Loucy (cell line): ENCODE measurements at regions not wholly inside any gene's neighbourhood (a gene's known extent, or its start where the extent isn't known, plus 50 kb on each side); places are given as distances from the start of the nearest gene placed in this dataset.
A peak's percentile ranks its signal among the peaks of the same experiment; 100 is the strongest.

Source experiments
- H2AFZ ChIP-seq: fragments of 200-600 bp; sonication (generic); 2 replicates; pipeline ENCODE4 v1.6.0; 2016; ENCODE audit warnings: antibody characterized with exemption, mild to moderate bottlenecking, low read length, moderate library complexity
- H3F3A ChIP-seq: fragments of 200-600 bp; 2 replicates; pipeline ENCODE4 v1.6.0; 2016; ENCODE audit warnings: antibody characterized with exemption, low read depth, mild to moderate bottlenecking
- H3K27me3 ChIP-seq: fragments of 200-600 bp; sonication (generic); 2 replicates; pipeline ENCODE4 v1.6.1; 2014; ENCODE audit warnings: low read length, mild to moderate bottlenecking; ENCODE audit not compliant: insufficient read depth, poor library complexity, severe bottlenecking
- H3K36me3 ChIP-seq: fragments of 200-600 bp; sonication (generic); 2 replicates; pipeline ENCODE4 v1.6.1; 2016; ENCODE audit warnings: low read length; ENCODE audit not compliant: insufficient read depth
- H3K4me1 ChIP-seq: fragments of 200-600 bp; sonication (generic); 2 replicates; pipeline ENCODE4 v1.5.1; 2014; ENCODE audit warnings: low read length, mild to moderate bottlenecking; ENCODE audit not compliant: insufficient read depth, poor library complexity, severe bottlenecking
- H3K4me2 ChIP-seq: fragments of 200-600 bp; sonication (generic); 2 replicates; pipeline ENCODE4 v1.6.0; 2014; ENCODE audit warnings: antibody characterized with exemption, low read length, low read depth, mild to moderate bottlenecking; ENCODE audit not compliant: poor library complexity, severe bottlenecking
- H3K4me3 ChIP-seq: fragments of 200-600 bp; sonication (generic); 2 replicates; pipeline ENCODE4 v1.5.1; 2014; ENCODE audit warnings: low read length, mild to moderate bottlenecking, mixed read lengths; ENCODE audit not compliant: poor library complexity, severe bottlenecking
- H3K79me2 ChIP-seq: fragments of 200-600 bp; sonication (generic); 2 replicates; pipeline ENCODE4 v1.6.1; 2014; ENCODE audit warnings: low read length; ENCODE audit not compliant: insufficient read depth
- H3K9ac ChIP-seq: fragments of 200-600 bp; sonication (generic); 2 replicates; pipeline ENCODE4 v1.6.0; 2014; ENCODE audit warnings: mild to moderate bottlenecking, low read depth, low read length, moderate library complexity; ENCODE audit not compliant: poor library complexity, severe bottlenecking
- H3K9me2 ChIP-seq: fragments of 200-600 bp; sonication (generic); replicated peaks from 2 replicates; pipeline ENCODE4 v1.6.1; 2016; ENCODE audit warnings: low read depth, low read length, mixed read lengths
- H3K9me3 ChIP-seq: fragments of 200-600 bp; sonication (generic); 2 replicates; pipeline ENCODE4 v1.6.1; 2014; ENCODE audit warnings: mild to moderate bottlenecking, antibody characterized with exemption, low read length, low read depth; ENCODE audit not compliant: insufficient read depth
- H4K20me1 ChIP-seq: fragments of 200-600 bp; sonication (generic); 2 replicates; pipeline ENCODE4 v1.6.0; 2014; ENCODE audit warnings: antibody characterized with exemption, low read length, mild to moderate bottlenecking; ENCODE audit not compliant: insufficient read depth, poor library complexity, severe bottlenecking
- CTCF ChIP-seq: fragments of 200-600 bp; sonication (generic); conservative IDR thresholded peaks from 2 replicates; pipeline ENCODE4 v1.5.1; 2014; ENCODE audit warnings: mild to moderate bottlenecking, antibody characterized with exemption, low read length
- EZH2phosphoT487 ChIP-seq: fragments of 200-600 bp; IDR thresholded peaks from 2 replicates; pipeline ENCODE4 v1.6.1; 2018; ENCODE audit warnings: antibody characterized with exemption, mild to moderate bottlenecking, moderate library complexity, borderline replicate concordance

- Histone ChIP-seq H2AFZ (no peak overlapping the region), H3K9ac (no peak overlapping the region), H3K4me3 (no peak overlapping the region), H3K9me3 (no peaks in the 10 kb centered on the region), H4K20me1 (no peaks in the 10 kb centered on the region), H3F3A (no peaks in the 10 kb centered on the region), H3K79me2 (no peaks in the 10 kb centered on the region), H3K9me2 (no peaks in the 10 kb centered on the region), H3K27me3 (no peaks in the 10 kb centered on the region), H3K4me1 (peaks cover 8% of the 10 kb centered on the region), H3K4me2 (no peak overlapping the region), H3K36me3 (no peaks in the 10 kb centered on the region)
- TF ChIP-seq CTCF (peak; percentile 43), EZH2phosphoT487 (no peak)
These were observed 102.3 kb downstream of the P2RY1 start for GRCh38 chr3:152937234-152937633.

GRCh38 chr3:152938974-152939636 lies 104.2 kb downstream of the P2RY1 start:
- Histone ChIP-seq H3K4me3 (no peak overlapping the region), H2AFZ (no peak overlapping the region), H3K27me3 (no peaks in the 10 kb centered on the region), H4K20me1 (no peaks in the 10 kb centered on the region), H3K79me2 (no peaks in the 10 kb centered on the region), H3K36me3 (no peaks in the 10 kb centered on the region), H3F3A (no peaks in the 10 kb centered on the region), H3K4me1 (peaks cover 8% of the 10 kb centered on the region), H3K9me3 (no peaks in the 10 kb centered on the region), H3K9ac (no peak overlapping the region), H3K9me2 (no peaks in the 10 kb centered on the region), H3K4me2 (no peak overlapping the region)
- no peak for TF ChIP-seq EZH2phosphoT487
- TF ChIP-seq CTCF, result peak; percentile 59

- no peak overlapping the region for H3K9ac ChIP-seq
- no peaks in the 10 kb centered on the region for H3F3A ChIP-seq
- no peaks in the 10 kb centered on the region for H3K9me3 ChIP-seq
- H3K4me2 ChIP-seq, result no peak overlapping the region
- H3K4me1 ChIP-seq, result peaks cover 8% of the 10 kb centered on the region
- no peaks in the 10 kb centered on the region for H3K27me3 ChIP-seq
- H3K36me3 ChIP-seq, result no peaks in the 10 kb centered on the region
- H4K20me1 ChIP-seq, result no peaks in the 10 kb centered on the region
- H3K4me3 ChIP-seq, result no peak overlapping the region
- H2AFZ ChIP-seq, result peak overlapping the region; percentile 54
- TF ChIP-seq EZH2phosphoT487 (no peak), CTCF (no peak)
- H3K79me2 ChIP-seq, result no peaks in the 10 kb centered on the region
- no peaks in the 10 kb centered on the region for H3K9me2 ChIP-seq
These were observed 106.9 kb downstream of the P2RY1 start for GRCh38 chr3:152941859-152942258.
